ENCODE measurements at regions not wholly inside any gene's neighbourhood (a gene's known extent, or its start where the extent isn't known, plus 50 kb on each side); places are given as distances from the start of the nearest gene placed in this dataset.
A peak's percentile ranks its signal among the peaks of the same experiment; 100 is the strongest.

DNA sequence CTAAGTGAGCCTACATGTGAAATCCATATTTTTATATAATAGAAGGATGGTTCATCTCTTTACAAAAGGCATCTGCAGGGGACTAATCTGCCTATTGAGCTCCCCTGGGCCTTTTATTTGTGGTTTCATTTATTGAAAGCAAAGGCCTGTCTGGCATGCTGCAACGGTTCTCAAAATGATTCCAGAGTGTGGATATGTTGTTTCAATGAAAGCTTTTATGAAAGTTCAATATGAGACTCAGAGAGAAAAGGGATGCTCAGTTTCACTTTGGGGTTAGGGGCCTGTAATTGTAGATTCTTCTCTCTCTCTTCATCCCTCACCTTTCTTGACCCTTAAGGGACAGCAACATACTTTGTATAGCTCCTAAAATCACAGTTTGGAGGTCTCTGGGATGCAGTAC, 204.2 kb upstream of the CASK start:
- TF ChIP-seq, protein P1, sequence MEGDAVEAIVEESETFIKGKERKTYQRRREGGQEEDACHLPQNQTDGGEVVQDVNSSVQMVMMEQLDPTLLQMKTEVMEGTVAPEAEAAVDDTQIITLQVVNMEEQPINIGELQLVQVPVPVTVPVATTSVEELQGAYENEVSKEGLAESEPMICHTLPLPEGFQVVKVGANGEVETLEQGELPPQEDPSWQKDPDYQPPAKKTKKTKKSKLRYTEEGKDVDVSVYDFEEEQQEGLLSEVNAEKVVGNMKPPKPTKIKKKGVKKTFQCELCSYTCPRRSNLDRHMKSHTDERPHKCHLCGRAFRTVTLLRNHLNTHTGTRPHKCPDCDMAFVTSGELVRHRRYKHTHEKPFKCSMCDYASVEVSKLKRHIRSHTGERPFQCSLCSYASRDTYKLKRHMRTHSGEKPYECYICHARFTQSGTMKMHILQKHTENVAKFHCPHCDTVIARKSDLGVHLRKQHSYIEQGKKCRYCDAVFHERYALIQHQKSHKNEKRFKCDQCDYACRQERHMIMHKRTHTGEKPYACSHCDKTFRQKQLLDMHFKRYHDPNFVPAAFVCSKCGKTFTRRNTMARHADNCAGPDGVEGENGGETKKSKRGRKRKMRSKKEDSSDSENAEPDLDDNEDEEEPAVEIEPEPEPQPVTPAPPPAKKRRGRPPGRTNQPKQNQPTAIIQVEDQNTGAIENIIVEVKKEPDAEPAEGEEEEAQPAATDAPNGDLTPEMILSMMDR (conservative IDR thresholded peaks at IDR 0.05; ENCODE audit: low read depth, low read length) = no peak
- no peak for DNase-seq (ENCODE audit: low read depth)
- H3K4me3 ChIP-seq (ENCODE audit: low read length) = no peak overlapping the region

DNA sequence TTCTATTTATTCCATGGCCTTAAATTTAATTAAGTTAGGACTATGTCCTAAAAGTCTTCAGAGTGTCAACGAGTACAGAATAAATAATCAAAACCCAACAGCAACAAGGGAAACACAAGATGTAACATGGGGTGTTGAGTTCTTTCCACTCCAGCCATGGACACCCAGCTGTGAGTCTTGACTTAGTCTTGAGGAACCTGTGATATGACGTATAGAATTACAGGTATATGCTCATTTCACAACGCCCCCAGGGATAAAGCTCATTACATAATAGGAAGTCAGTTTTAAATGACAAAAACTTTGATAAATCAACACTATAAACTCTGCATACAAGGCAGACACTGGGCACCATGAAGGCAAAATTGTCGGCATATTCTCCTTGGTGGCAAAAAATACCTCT, 200.0 kb upstream of the CASK start:
- TF ChIP-seq, protein P1 (conservative IDR thresholded peaks at IDR 0.05; ENCODE audit: low read depth, low read length) = no peak
- no peak for DNase-seq (ENCODE audit: low read depth)
- no peak overlapping the region for H3K4me3 ChIP-seq (ENCODE audit: low read length)

DNA sequence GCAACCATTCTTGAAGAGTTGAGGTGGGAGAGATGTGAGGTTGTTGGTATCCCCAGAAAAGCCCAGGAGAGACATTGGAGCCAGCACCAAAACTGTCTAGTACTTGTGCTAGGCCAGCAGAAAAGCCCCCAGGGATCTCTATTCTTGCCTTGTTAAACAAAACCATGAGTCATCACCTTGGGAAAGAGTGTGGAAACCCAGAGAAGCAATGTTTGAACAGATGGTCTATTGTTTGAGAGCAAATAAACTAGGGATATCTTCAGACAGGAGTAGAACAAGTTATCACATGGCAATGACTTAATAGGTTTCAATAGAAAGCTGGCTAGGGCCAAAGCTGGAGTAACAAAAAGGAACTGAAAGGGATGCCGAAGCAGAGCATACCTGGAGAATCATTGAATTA, 195.7 kb upstream of the CASK start:
- TF ChIP-seq, protein P1 (conservative IDR thresholded peaks at IDR 0.05; ENCODE audit: low read depth, low read length) = no peak
- DNase-seq (ENCODE audit: low read depth) = peak; percentile 51

DNA sequence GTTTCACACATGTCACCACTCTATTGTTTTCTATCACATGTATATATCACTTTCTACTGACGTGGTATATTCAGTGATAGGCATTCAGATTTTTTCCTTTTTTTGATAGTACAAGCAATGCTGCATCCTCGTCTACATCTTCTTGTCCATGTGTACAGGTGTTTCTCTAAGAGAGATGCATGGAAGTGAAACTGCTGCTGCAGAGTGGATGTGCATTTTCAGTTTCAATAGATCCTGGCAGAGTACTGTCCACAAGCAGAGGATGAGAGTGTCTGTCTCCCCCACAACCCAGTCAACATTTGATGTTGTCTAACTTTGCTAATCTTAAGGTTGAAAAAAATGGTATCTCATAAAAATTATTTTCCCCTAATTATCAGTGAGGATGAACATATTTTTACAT, 194.0 kb upstream of the CASK start:
- DNase-seq (ENCODE audit: low read depth) = no peak
- no peak overlapping the region for H3K4me3 ChIP-seq (ENCODE audit: low read length)
- TF ChIP-seq, protein P1 (conservative IDR thresholded peaks at IDR 0.05; ENCODE audit: low read depth, low read length) = no peak

More for the DNA sequence above, 195.7 kb upstream of the CASK start:
- H3K4me3 ChIP-seq (ENCODE audit: low read length) = no peak overlapping the region

DNA sequence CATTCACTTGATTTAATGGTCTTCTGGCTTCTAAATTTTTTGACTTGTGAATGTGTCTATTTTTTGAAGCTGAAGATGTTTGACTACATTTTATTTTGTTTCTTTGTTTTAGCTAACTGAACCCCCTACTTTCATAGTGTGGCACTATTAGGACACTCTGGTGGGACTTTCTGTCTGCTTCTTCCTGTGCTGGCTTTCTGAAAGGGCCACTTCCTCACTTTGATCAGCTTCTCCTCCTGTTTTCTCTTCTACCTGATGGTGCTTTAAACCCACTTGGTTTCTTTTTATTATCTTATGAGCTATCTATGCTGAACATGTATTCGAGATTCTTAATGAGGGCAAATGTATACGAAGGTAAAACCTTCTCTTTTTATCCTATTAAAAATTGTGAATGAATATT, 186.1 kb upstream of the CASK start:
- no peak overlapping the region for H3K4me3 ChIP-seq (ENCODE audit: low read length)
- TF ChIP-seq, protein P1 (conservative IDR thresholded peaks at IDR 0.05; ENCODE audit: low read depth, low read length) = no peak
- no peak for DNase-seq (ENCODE audit: low read depth)

DNA sequence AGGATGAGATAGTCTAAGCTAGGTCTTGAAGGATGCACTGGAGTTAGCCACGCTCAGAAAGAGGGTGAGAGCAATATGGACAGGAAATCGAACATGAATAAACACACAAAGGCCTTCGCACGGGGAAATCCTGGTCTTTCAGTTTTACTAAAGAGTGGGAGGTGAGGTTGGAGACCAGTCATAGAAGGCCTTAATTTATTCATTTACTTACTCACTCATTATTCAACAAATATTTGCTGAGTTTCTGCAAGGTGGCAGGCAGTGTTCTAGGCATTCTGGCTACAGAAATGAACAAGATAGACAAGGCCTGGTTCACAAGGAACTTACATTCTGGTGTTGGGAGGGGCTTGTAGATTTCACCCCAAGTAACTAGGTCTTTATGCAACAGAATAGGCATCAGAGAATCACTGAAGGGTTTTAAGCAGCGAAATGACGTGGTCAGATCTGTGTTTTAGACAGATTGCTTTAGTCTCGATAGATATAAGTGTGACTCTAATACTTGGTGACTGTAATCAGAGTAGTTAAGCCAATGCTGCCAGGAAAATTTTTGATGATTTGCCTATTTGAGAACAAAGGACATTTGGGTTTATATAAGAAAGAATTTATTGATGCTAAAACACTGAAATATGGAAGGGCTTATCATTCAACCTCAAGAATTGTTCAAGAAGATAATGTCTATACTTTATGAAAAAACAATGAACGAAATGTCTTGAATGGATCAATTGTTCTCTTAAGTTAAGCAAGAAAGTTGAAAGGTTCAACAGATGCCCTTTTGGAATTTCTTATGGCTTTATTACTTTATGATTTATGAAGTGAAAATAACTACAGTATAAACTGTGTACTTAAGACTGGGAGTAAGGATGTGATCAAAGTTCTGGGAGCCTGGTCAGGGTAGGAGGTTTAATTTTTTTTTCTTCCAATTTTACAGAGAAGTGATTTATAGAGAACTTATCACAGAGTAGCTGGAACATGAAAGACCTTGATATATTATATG, 184.4 kb upstream of the CASK start:
- no peak overlapping the region for H3K4me3 ChIP-seq (ENCODE audit: low read length)
- DNase-seq (ENCODE audit: low read depth) = no peak
- TF ChIP-seq, protein P1 (conservative IDR thresholded peaks at IDR 0.05; ENCODE audit: low read depth, low read length) = no peak

DNA sequence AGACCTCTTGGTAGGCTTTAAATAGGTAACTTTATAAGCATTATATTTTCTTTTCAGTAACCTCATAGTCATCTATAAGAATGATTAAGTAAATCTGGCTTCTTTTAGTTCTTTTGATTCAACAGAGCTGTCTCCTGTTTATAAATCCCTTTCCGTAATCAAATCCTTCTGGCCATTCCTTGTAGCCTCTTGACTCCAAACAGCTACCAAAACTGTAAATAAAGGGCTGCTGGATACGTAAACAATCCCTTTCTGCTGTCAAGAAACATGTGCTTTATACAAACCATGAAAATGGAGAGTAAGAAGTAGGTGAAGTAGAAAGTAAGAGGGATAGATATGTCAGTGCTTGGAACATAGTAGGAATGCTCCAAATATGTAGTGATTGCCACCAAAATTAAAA, 183.2 kb upstream of the CASK start:
- TF ChIP-seq, protein P1 (conservative IDR thresholded peaks at IDR 0.05; ENCODE audit: low read depth, low read length) = no peak
- no peak for DNase-seq (ENCODE audit: low read depth)
- H3K4me3 ChIP-seq (ENCODE audit: low read length) = no peak overlapping the region
